GM20000 (cell line): ENCODE measurements at regions not wholly inside any gene's neighbourhood (a gene's known extent, or its start where the extent isn't known, plus 50 kb on each side); places are given as distances from the start of the nearest gene placed in this dataset.

Source experiments
- DNase-seq: peaks from one replicate; pipeline ENCODE4 v3.0.0; 2012; ENCODE audit warnings: low spot score
- TF ChIP-seq, protein P1 (sequence below): IDR thresholded peaks from 2 replicates; pipeline ENCODE4 v1.5.1; 2012; ENCODE audit warnings: mild to moderate bottlenecking, control low read depth; ENCODE audit errors: extremely low read depth, missing control alignments

DNA sequence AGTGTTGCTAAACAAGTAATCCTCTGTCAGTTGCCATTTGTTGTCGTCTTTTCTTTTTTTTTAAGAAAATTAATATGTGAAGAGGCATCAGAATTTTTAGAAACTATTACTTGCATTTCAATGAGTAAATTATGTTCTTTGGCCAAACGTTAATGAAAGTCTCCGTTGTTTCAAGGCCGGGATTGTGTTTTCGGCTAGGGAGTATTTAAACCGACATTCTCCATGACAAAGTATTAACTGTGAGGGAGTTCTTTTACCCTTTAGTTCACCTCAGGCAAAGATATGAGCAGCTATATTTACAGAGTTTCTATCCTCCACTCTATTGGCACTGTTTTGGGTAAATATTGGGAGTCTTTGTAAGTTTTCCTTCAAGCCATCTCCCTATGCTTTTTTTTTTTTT is 668.9 kb downstream of the METTL15 start:
- DNase-seq, result no peak
- TF ChIP-seq, protein P1, sequence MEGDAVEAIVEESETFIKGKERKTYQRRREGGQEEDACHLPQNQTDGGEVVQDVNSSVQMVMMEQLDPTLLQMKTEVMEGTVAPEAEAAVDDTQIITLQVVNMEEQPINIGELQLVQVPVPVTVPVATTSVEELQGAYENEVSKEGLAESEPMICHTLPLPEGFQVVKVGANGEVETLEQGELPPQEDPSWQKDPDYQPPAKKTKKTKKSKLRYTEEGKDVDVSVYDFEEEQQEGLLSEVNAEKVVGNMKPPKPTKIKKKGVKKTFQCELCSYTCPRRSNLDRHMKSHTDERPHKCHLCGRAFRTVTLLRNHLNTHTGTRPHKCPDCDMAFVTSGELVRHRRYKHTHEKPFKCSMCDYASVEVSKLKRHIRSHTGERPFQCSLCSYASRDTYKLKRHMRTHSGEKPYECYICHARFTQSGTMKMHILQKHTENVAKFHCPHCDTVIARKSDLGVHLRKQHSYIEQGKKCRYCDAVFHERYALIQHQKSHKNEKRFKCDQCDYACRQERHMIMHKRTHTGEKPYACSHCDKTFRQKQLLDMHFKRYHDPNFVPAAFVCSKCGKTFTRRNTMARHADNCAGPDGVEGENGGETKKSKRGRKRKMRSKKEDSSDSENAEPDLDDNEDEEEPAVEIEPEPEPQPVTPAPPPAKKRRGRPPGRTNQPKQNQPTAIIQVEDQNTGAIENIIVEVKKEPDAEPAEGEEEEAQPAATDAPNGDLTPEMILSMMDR, result no peak

DNA sequence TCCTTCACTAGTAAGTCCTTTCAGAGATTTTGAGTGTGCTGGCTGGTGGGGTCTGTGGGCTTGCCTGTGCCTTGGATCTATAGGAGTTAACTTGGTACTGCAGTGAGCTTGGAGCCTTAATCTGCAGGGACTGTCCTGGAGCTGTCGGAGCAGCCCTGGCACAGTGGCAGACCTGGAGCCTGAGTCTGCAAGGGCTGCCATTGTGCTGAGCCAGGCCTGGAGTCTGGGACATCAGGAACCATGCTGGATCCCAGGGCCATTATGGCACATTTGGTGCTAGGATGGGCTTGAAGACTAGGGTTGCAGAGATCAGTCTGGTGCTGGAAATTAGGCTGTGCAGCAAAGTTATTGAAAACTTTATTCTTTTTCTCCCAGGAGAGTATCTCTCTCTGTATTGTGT is 665.4 kb downstream of the METTL15 start:
- TF ChIP-seq, protein P1, result no peak
- DNase-seq, result no peak

DNA sequence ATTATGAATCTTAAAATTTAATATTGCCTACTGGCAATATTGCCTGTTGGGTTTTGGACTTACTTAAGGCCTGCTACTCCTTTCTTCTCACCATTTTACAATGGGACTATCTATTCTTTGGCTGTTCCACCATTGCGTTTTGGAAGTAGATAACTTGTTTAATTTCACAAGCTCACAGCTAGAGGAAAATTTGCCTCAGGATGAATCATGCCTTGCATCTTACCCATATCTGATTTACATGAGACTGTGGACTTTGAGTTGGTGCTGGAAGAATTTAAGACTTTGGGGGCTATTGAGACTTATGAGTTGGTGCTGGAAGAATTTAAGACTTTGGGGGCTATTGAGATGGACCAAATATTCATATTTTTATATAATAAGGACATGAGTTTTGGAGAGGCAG is 662.6 kb downstream of the METTL15 start:
- no peak for DNase-seq

DNA sequence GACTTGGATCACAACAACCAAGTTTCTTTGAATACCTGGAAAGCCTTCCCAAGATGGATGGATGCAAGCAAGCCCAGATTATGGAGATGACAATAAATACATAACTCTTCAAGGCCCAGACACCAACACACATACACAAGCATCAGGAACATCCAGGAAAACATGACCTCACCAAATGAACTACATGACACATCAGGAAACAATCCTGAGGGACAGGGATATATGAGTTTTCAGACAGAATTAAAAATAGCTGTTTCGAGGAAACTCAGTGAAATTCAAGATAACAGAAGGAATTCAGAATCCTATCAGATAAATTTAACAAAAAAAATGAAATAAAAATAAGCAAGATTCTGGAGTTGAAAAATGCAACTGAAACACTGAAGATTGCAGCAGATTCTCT is 659.4 kb downstream of the METTL15 start:
- TF ChIP-seq, protein P1, result no peak
- DNase-seq, result no peak

More for the DNA sequence above, 662.6 kb downstream of the METTL15 start:
- TF ChIP-seq, protein P1, result no peak

DNA sequence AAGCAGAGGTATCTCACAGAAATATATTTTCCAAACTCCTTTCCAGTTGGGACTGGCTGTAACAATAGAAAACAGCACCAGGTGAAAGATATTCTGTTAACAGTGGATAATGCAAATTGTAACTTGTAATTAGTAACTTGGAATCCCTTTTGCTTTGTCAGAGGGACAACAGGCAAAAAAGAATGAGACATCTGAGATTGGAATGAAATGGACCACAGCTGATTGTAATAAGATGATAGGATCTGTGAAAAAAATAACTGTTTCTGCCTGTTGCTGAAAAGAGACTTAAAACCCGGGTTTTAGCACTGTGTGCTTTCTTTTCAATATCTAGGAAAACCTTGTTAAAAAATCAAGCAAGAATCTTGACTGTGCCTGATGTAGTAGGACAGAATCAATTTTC is 655.7 kb downstream of the METTL15 start:
- no peak for DNase-seq
- TF ChIP-seq, protein P1, result no peak

DNA sequence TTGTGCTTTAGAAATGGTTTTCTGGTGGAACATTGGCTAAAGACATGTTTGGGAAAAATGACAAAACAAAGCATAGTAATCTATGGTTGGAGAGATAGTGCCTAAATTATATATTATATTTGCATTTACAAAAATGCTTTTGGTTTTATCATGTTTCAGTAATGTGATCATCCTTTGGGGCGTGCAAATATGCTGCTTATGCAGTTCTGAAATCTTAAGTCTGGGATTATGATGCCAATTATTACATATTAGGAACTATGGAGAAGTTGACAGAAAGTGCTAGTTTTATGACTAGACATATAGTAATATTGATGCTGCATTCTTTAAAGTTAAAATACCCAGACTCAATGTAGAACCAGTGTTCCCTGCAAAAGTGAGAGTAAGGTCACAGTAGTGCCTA is 655.0 kb downstream of the METTL15 start:
- TF ChIP-seq, protein P1, result no peak
- no peak for DNase-seq

DNA sequence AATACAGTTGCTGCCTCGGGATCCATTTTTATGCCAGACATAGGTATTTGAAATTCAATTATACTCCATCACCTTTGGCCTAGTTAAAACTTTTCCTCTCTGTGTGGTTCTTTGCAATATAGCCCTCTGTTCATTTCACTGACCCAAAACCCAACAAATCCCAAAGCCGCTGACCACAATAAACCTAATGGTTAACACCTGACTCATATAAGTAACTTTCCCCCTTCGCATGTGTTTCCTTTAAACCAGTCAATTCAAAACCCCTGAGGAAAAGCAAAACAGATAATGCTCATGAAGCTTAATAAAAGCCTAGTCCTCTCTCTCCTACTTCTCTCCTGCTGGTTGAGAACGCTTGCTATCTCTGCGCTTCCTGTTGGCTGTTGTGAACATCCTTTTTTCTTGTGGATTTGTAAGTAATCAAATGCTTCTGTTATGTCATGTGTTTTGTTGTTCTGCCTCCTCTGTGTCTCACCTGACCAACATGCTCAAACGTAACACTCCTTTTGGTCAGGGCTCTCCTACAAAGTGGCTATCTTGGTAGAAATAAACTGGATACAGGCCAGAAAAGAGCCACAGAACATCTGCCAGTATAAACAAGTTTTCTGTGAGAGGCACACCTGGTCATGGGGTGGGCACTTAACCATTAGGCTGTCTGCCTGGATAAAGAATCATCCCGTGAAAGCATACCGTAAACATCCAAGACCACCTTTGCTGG is 652.6 kb downstream of the METTL15 start:
- no peak for DNase-seq
- TF ChIP-seq, protein P1, result no peak
